Nephron (organoid): ENCODE measurements at regions not wholly inside any gene's neighbourhood (a gene's known extent, or its start where the extent isn't known, plus 50 kb on each side); places are given as distances from the start of the nearest gene placed in this dataset.
A peak's percentile ranks its signal among the peaks of the same experiment; 100 is the strongest.

Experiments used
- H3K27ac Mint-ChIP-seq, 3 experiments: 2 replicates each; pipeline ENCODE4 v1.8.0; 2020; ENCODE audit warnings: mixed read lengths in 3 of 3, mild to moderate bottlenecking in 2 of 3, moderate library complexity in 1 of 3
- H3K27me3 Mint-ChIP-seq: 2 replicates; pipeline ENCODE4 v1.8.0; 2021; ENCODE audit warnings: low read depth, mild to moderate bottlenecking, moderate library complexity, mixed read lengths
- H3K36me3 Mint-ChIP-seq: 2 replicates; pipeline ENCODE4 v1.8.0; 2020; ENCODE audit warnings: low read depth, mixed read lengths
- H3K4me1 Mint-ChIP-seq: 2 replicates; pipeline ENCODE4 v1.8.0; 2020; ENCODE audit warnings: mixed read lengths
- H3K4me3 Mint-ChIP-seq, 3 experiments: 2 replicates each; pipeline ENCODE4 v1.8.0; 2020; ENCODE audit warnings: mild to moderate bottlenecking in 3 of 3, mixed read lengths in 3 of 3, moderate library complexity in 2 of 3
- H3K9me3 Mint-ChIP-seq: 2 replicates; pipeline ENCODE4 v1.8.0; 2020; ENCODE audit warnings: mixed read lengths
- CTCF ChIP-seq, 3 experiments: fragments of 200-600 bp; sonication (generic); IDR thresholded peaks; one replicate each; pipeline ENCODE4 v1.5.0; 2021; ENCODE audit warnings: antibody characterized with exemption in 3 of 3; ENCODE audit not compliant: unreplicated experiment in 3 of 3

DNA sequence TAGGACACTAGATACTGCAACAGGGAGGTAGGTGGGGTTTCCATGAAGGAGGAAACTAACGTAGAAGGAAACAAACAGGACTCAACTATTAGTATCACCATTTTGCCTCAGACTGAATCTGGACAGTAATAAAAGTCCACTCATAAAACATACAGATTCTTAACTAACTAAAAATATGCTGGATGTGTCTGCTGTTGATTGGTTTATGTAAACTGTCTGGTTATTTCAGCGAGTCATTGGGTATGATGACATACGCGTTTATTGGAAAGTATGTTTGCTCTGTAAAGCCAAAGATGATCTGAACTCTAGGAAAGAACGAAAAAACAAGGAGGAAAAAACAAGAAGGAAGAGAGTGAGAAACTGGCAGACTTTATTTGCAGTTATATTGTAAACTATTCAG lies 1816.1 kb upstream of the LRRTM1 start:
- Mint-ChIP-seq H3K9me3 (no peaks in the 10 kb centered on the region), H3K27me3 (no peaks in the 10 kb centered on the region), H3K4me1 (no peaks in the 10 kb centered on the region), H3K4me3 (no peak overlapping the region), H3K27ac (peak overlapping the region in 1 of 3 experiments; percentile 19), H3K36me3 (no peaks in the 10 kb centered on the region)
- no peak for TF ChIP-seq CTCF (IDR thresholded peaks at IDR 0.05; ENCODE audit: unreplicated experiment in 3 of 3)

- Mint-ChIP-seq H3K4me3 (no peak overlapping the region), H3K4me1 (no peaks in the 10 kb centered on the region), H3K27ac (peak overlapping the region in 1 of 3 experiments; percentile 19), H3K9me3 (no peaks in the 10 kb centered on the region), H3K27me3 (no peaks in the 10 kb centered on the region), H3K36me3 (no peaks in the 10 kb centered on the region)
- no peak for TF ChIP-seq CTCF (IDR thresholded peaks at IDR 0.05; ENCODE audit: unreplicated experiment in 3 of 3)
Observed at GRCh38 chr2:82120115-82120514, 1815.6 kb upstream of the LRRTM1 start.

DNA sequence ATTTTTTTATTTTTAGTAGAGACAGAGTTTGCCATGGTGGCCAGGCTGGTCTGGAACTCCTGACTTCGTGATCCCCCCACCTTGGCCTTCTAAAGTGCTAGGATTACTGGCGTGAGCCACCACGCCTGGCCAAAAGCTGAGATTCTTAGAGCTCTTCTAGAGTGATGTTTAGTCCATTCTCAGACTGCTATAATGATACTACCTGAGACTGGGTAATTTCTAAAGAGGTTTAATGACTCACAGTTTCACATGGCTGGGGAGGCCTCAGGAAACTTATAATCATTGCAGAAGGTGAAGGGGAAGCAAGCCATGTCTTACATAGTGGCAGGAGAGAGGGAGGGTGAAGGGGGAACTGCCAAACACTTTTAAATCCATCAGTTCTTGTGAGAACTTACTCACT lies 1804.9 kb upstream of the LRRTM1 start:
- no peaks in the 10 kb centered on the region for H3K4me1 Mint-ChIP-seq
- H3K27ac Mint-ChIP-seq: peak overlapping the region in 1 of 3 experiments; percentile 51
- H3K4me3 Mint-ChIP-seq: no peak overlapping the region
- H3K36me3 Mint-ChIP-seq: no peaks in the 10 kb centered on the region
- no peak for TF ChIP-seq CTCF (IDR thresholded peaks at IDR 0.05; ENCODE audit: unreplicated experiment in 3 of 3)
- peaks cover 3% of the 10 kb centered on the region for H3K9me3 Mint-ChIP-seq
- no peaks in the 10 kb centered on the region for H3K27me3 Mint-ChIP-seq

- no peak overlapping the region for H3K4me3 Mint-ChIP-seq
- H3K27ac Mint-ChIP-seq: no peak overlapping the region
- no peaks in the 10 kb centered on the region for H3K4me1 Mint-ChIP-seq
- TF ChIP-seq CTCF (IDR thresholded peaks at IDR 0.05; ENCODE audit: unreplicated experiment in 3 of 3): no peak
- no peaks in the 10 kb centered on the region for H3K9me3 Mint-ChIP-seq
- no peaks in the 10 kb centered on the region for H3K27me3 Mint-ChIP-seq
- no peaks in the 10 kb centered on the region for H3K36me3 Mint-ChIP-seq
Observed at GRCh38 chr2:82098617-82099016, 1794.1 kb upstream of the LRRTM1 start.

- H3K36me3 Mint-ChIP-seq: peaks cover 5% of the 10 kb centered on the region
- H3K27ac Mint-ChIP-seq: no peak overlapping the region
- no peaks in the 10 kb centered on the region for H3K27me3 Mint-ChIP-seq
- no peak for TF ChIP-seq CTCF (IDR thresholded peaks at IDR 0.05; ENCODE audit: unreplicated experiment in 3 of 3)
- peaks cover 20% of the 10 kb centered on the region for H3K9me3 Mint-ChIP-seq
- H3K4me1 Mint-ChIP-seq: no peaks in the 10 kb centered on the region
- no peak overlapping the region for H3K4me3 Mint-ChIP-seq
Observed at GRCh38 chr2:82089518-82089917, 1785.0 kb upstream of the LRRTM1 start.

- Mint-ChIP-seq H3K27ac (no peak overlapping the region), H3K4me1 (no peaks in the 10 kb centered on the region), H3K36me3 (peaks cover 5% of the 10 kb centered on the region), H3K27me3 (no peaks in the 10 kb centered on the region), H3K4me3 (no peak overlapping the region), H3K9me3 (peaks cover 20% of the 10 kb centered on the region)
- no peak for TF ChIP-seq CTCF (IDR thresholded peaks at IDR 0.05; ENCODE audit: unreplicated experiment in 3 of 3)
Observed at GRCh38 chr2:82084679-82085392, 1780.3 kb upstream of the LRRTM1 start.
